GM13977 (cell line): ENCODE measurements at regions not wholly inside any gene's neighbourhood (a gene's known extent, or its start where the extent isn't known, plus 50 kb on each side); places are given as distances from the start of the nearest gene placed in this dataset.

Experiments
- DNase-seq: peaks from one replicate; pipeline ENCODE4 v3.0.0; 2012; ENCODE audit warnings: low spot score
- CTCF ChIP-seq: IDR thresholded peaks from 2 replicates; pipeline ENCODE4 v1.5.1; 2012; ENCODE audit warnings: mild to moderate bottlenecking, control low read depth; ENCODE audit not compliant: insufficient read depth; ENCODE audit errors: extremely low read depth, missing control alignments
- in situ Hi-C: fragments of 300-500 bp; cut with MboI; formaldehyde crosslinking; loops from one replicate; pipeline ENCODE4 v1.12.0; 2022; ENCODE audit warnings: low sequenced_read_pairs, low pct_unique_long_range_greater_than_20kb, mixed read lengths, inconsistent platforms; ENCODE audit not compliant: unreplicated experiment

DNA sequence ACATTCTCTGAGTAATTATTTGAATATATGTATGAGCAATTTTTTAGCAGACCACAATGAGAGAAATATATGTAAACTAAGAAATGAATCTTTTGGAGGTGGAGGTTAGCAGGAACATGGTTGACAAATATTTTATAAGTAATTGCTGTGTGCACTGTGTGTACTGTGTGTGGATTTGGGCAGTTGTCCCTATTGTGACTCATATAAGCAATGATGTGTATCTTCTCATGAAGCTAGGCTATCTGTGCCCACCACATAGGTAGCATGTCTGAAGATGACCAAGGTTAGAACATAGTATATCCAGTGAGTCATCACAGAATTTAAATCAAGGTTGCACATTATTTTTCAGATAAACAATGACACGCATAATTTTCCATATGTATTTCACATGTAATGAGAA lies 713.9 kb upstream of the GBE1 start:
- no peak for DNase-seq
- no peak for TF ChIP-seq CTCF
- in situ Hi-C loops = no loop called here

DNA sequence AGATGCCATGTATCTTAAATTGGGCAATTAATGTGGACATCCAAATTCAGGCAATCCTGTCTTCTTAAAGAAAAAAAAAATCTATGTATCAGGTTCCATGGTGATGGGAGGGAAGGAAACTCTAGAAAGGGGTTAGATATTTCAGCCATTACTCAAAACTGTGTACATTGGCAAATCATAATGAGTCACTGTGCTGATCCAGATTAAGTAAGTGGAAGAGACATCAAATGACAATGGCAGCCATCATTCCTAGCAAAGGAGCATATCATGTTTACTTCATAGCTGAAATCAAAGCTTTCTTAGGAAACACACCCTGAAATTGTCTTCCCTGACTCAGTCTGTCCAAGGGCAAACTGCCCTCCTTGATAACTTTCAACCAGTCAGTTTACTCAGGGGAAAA lies 713.3 kb upstream of the GBE1 start:
- no peak for TF ChIP-seq CTCF
- in situ Hi-C loops = no loop called here
- no peak for DNase-seq

DNA sequence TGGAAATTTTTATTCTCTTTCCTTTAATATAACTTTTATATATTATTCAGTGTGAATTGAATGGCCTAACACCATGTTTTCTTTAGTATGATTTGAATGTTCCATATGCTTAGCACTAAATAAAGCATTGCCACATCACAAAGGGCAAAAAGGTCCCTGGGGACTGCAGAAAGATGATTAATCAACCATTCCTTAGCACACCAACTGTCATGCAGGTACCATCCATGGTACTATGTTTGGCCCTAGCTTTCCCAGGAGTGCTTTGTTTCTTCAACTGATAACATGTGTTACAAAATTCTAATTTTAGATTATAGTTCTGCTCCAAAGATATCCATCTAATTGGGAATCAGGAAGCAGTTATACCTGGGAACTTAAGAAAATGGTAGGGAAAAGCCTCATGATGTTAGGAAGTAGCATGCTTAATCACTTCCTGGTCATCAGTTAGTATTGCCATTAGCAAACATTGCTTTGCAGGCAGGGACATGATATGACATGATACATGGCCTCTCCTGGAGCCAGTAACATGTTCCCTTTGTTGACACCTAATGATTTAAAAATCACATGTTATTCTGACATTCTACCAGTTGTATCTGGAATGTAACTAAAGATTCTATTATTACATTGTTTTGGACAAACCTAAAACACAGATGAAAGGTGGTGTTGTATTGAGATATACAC lies 712.6 kb upstream of the GBE1 start:
- in situ Hi-C loops = no loop called here
- no peak for TF ChIP-seq CTCF
- DNase-seq = no peak

GRCh38 chr3:82467051-82467450 lies 705.6 kb upstream of the GBE1 start:
- in situ Hi-C loops = no loop called here
- no peak for DNase-seq
- TF ChIP-seq CTCF = no peak

GRCh38 chr3:82462977-82463376 lies 701.5 kb upstream of the GBE1 start:
- in situ Hi-C loops = no loop called here
- DNase-seq = no peak
- TF ChIP-seq CTCF = no peak

GRCh38 chr3:82461049-82461889 lies 699.8 kb upstream of the GBE1 start:
- in situ Hi-C loops = no loop called here
- DNase-seq = no peak

More at GRCh38 chr3:82461049-82461889, 699.8 kb upstream of the GBE1 start:
- no peak for TF ChIP-seq CTCF
